ENCODE measurements at regions not wholly inside any gene's neighbourhood (a gene's known extent, or its start where the extent isn't known, plus 50 kb on each side); places are given as distances from the start of the nearest gene placed in this dataset.

DNA sequence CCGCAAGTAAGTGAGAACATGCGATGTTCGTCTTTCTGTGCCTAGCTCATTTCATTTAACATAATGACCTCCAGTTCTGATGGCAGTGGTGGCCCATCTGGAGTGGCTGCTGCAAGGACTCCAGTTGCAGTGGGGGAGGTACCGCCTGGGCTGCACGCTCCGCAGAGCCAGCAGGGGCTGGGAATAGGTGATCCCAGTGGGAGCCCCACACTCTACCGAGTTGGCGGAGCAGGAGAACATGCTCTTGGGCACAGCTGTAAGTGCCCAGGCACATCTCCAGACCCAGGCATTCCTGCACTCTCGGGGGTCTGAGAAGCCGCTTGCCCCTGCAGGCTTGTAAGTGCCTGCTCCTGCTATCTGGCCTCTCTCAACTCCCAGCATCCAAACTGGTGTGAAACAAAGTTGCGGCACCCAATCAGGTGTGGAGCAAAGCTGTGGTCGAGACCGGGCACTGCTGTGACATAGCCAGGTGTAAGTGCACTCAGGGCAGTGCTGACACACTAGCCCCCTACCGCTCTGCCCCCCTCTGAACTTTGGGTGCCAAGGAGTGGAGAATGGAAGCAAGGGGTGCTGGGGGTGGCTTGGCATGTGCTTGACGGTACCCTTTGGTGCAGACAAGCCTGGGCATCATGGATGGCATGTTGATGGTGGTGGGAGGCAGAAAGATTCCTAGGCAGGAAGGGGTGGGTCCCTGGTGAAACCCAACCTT lies 130.2 kb downstream of the HTR1B start:
- POLR2A ChIA-PET, result no interaction called here
- H2AFZ ChIP-seq (ENCODE audit: low read depth, low read length, poor library complexity, severe bottlenecking), result no peak overlapping the region
- ATAC-seq (no peak), DNase-seq (ENCODE audit: low read depth, low spot score) (no peak)
- TF ChIP-seq YY1 (IDR thresholded peaks at IDR 0.05; ENCODE audit: extremely low read depth, insufficient replicate concordance, low read depth, low read length) (no peak), POLR2A (IDR thresholded peaks at IDR 0.05; ENCODE audit: borderline replicate concordance, extremely low read depth, insufficient read depth, insufficient read length) (no peak), FOSL1 (IDR thresholded peaks at IDR 0.05; ENCODE audit: low read depth) (no peak), ZNF274 (IDR thresholded peaks at IDR 0.05; ENCODE audit: low read depth, low read length) (no peak), EGR1 (IDR thresholded peaks at IDR 0.05; ENCODE audit: low read depth) (no peak), SRF (IDR thresholded peaks at IDR 0.05; ENCODE audit: low read depth) (no peak)
- no peaks in the 10 kb centered on the region; the same call in 1 of the 2 replicates for H3K9me2 ChIP-seq (ENCODE audit: insufficient read depth)
- no peak overlapping the region for H3K4me2 ChIP-seq (ENCODE audit: low read length)
- intact Hi-C loops (cut with micrococcal nuclease), result no loop called here
- H3K4me3 ChIP-seq (replicated peaks in 1 of 2; ENCODE audit: low read depth in 1 of 2, low read length in 2 of 2), result no peak overlapping the region
- no peak overlapping the region for H3K9ac ChIP-seq (ENCODE audit: low read length)
- no peaks in the 10 kb centered on the region for H3K4me1 ChIP-seq (ENCODE audit: control insufficient read depth in 1 of 2, insufficient read depth in 2 of 2, low read length in 2 of 2)
- H3K9me3 ChIP-seq (ENCODE audit: control insufficient read depth in 1 of 2, insufficient read depth in 1 of 2, low read depth in 1 of 2, low read length in 2 of 2), result peaks cover 0 to 9% of the 10 kb centered on the region in 2 experiments; a peak in 1 of 4 replicates
- H3K27ac ChIP-seq (ENCODE audit: low read depth, low read length), result no peak overlapping the region
- RAD21 ChIA-PET (ENCODE audit: low non-redundant PET in 1 of 2, low total read pairs in 2 of 2, uncharacterized antibody in 2 of 2, unreplicated experiment in 2 of 2), result no interaction called here
- no peaks in the 10 kb centered on the region for H3K79me2 ChIP-seq (ENCODE audit: insufficient read depth, low read length)
- H3K27me3 ChIP-seq (ENCODE audit: insufficient read depth, low read length), result no peaks in the 10 kb centered on the region
- no peaks in the 10 kb centered on the region for H3K36me3 ChIP-seq (ENCODE audit: control insufficient read depth in 1 of 2, insufficient read depth in 2 of 2, low read length in 2 of 2)
- CTCF ChIA-PET, result no interaction called here
- no peaks in the 10 kb centered on the region for H4K20me1 ChIP-seq (ENCODE audit: insufficient read depth)
- BruUV-seq (replicated peaks), result no TSS peak

DNA sequence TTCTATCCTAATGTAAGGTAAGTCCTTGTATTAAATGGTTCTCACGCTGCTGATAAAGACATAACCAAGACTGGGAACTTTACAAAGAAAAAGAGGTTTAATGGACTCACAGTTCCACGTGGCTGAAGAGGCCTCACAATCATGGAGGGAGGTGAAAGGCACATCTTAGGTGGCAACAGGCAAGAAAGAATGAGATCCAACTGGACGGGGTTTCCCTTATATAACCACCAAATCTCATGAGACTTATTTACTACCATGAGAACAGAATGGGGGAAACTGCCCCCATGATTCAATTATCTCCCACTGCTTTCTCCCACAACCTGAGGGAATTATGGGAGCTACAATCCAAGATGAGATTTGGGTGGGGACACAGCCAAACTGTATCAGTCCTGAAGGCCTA lies 136.6 kb downstream of the HTR1B start:
- no peak for ATAC-seq
- Histone ChIP-seq H3K36me3 (ENCODE audit: control insufficient read depth in 1 of 2, insufficient read depth in 2 of 2, low read length in 2 of 2) (no peaks in the 10 kb centered on the region), H3K9me2 (ENCODE audit: insufficient read depth) (no peaks in the 10 kb centered on the region; the same call in 1 of the 2 replicates), H3K4me1 (ENCODE audit: control insufficient read depth in 1 of 2, insufficient read depth in 2 of 2, low read length in 2 of 2) (no peaks in the 10 kb centered on the region), H3K79me2 (ENCODE audit: insufficient read depth, low read length) (no peaks in the 10 kb centered on the region), H3K9me3 (ENCODE audit: control insufficient read depth in 1 of 2, insufficient read depth in 1 of 2, low read depth in 1 of 2, low read length in 2 of 2) (no peaks in the 10 kb centered on the region), H3K27me3 (ENCODE audit: insufficient read depth, low read length) (no peaks in the 10 kb centered on the region), H3K9ac (ENCODE audit: low read length) (no peak overlapping the region), H2AFZ (ENCODE audit: low read depth, low read length, poor library complexity, severe bottlenecking) (no peak overlapping the region), H4K20me1 (ENCODE audit: insufficient read depth) (no peaks in the 10 kb centered on the region), H3K4me2 (ENCODE audit: low read length) (no peak overlapping the region), H3K27ac (ENCODE audit: low read depth, low read length) (no peak overlapping the region), H3K4me3 (replicated peaks in 1 of 2; ENCODE audit: low read depth in 1 of 2, low read length in 2 of 2) (no peak overlapping the region)
- no TSS peak for BruUV-seq (replicated peaks)
- no peak for TF ChIP-seq POLR2AphosphoS5 (IDR thresholded peaks at IDR 0.05; ENCODE audit: low read depth, low read length)
- no peak for TF ChIP-seq JUND (IDR thresholded peaks at IDR 0.05)
- TF ChIP-seq YY1 (IDR thresholded peaks at IDR 0.05; ENCODE audit: extremely low read depth, insufficient replicate concordance, low read depth, low read length), result no peak
- POLR2A ChIA-PET, result no interaction called here
- CTCF ChIA-PET, result no interaction called here
- RAD21 ChIA-PET (ENCODE audit: low non-redundant PET in 1 of 2, low total read pairs in 2 of 2, uncharacterized antibody in 2 of 2, unreplicated experiment in 2 of 2), result no interaction called here
- DNase-seq (ENCODE audit: low read depth, low spot score), result no peak
- intact Hi-C loops (cut with micrococcal nuclease), result no loop called here
